ENCODE measurements at regions not wholly inside any gene's neighbourhood (a gene's known extent, or its start where the extent isn't known, plus 50 kb on each side); places are given as distances from the start of the nearest gene placed in this dataset.

DNA sequence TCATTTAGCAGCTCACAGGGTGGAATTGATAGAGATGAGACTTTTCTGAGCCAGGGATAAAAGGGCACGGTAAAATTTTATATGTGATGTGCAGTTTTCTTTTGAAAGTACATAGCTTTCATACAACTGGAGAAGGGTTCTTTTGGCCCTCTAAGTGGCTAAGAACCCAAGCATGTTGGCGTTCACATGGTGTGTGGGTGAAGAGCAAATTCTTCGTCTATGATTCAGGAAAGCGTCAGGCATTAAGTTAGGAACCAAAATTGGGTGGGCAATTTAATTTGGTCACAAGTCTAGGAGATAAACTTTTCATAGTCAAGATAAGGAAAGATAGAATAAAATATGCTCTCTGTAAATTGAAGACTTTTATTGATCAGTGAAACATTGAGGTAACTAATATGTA is 153.9 kb downstream of the UTRN start:
- Histone ChIP-seq H3K9me3 (ENCODE audit: low read length) (peaks cover 19% of the 10 kb centered on the region), H3K4me1 (ENCODE audit: insufficient read depth, low read length) (peaks cover 15% of the 10 kb centered on the region), H2AFZ (ENCODE audit: low read length) (no peak overlapping the region), H3K9ac (ENCODE audit: insufficient read depth, low read depth, low read length) (no peak overlapping the region), H3K4me2 (ENCODE audit: low read depth, low read length) (no peak overlapping the region), H4K20me1 (ENCODE audit: insufficient read depth, low read length) (no peaks in the 10 kb centered on the region), H3K36me3 (replicated peaks in 1 of 2; ENCODE audit: control insufficient read depth in 1 of 2, insufficient read depth in 2 of 2, low read length in 2 of 2) (peaks cover 45 to 82% of the 10 kb centered on the region in 2 experiments), H3K27ac (ENCODE audit: extremely low read length, insufficient read depth, low read length) (no peak overlapping the region), H3K79me2 (ENCODE audit: insufficient read depth, low read length) (no peaks in the 10 kb centered on the region), H3K27me3 (ENCODE audit: control insufficient read depth in 1 of 2, insufficient read depth in 2 of 2, low read length in 2 of 2) (no peaks in the 10 kb centered on the region), H3K4me3 (replicated peaks in 1 of 3; ENCODE audit: insufficient read depth in 1 of 3, low read depth in 2 of 3, low read length in 3 of 3) (no peak overlapping the region)
- no TSS peak for BruUV-seq (replicated peaks)
- ATAC-seq, result no peak
- in situ Hi-C loops (cut with HindIII; ENCODE audit: extremely low pct_ligation_motif_present, low pct_unique_long_range_greater_than_20kb) (no loop called here), intact Hi-C loops (cut with micrococcal nuclease; ENCODE audit: unreplicated experiment) (loop anchor here (5.0 kb wide), 1 partner anchor 152 kb away; the partner anchor contains the start of gene UTRN)
- ChIA-PET CTCF (ENCODE audit: low intra/inter-chr PET ratio, low total read pairs) (no interaction called here), POLR2A (no interaction called here)
- no peak for FAIRE-seq
- no peak for DNase-seq (ENCODE audit: low spot score)
- WGBS (ENCODE audit: low lambda C conversion rate), result 98% methylated on average over 4 of the region's 4 CpGs
- TF ChIP-seq ZNF24 (IDR thresholded peaks at IDR 0.05) (no peak), ZNF563 (CRISPR knock-in tag; IDR thresholded peaks at IDR 0.05) (no peak), ZMYM4 (CRISPR knock-in tag; IDR thresholded peaks at IDR 0.05) (no peak), MATR3 (CRISPR knock-in tag; IDR thresholded peaks at IDR 0.05) (no peak), KMT2B (CRISPR knock-in tag; IDR thresholded peaks at IDR 0.05) (no peak), ZNF816 (CRISPR knock-in tag; IDR thresholded peaks at IDR 0.05; ENCODE audit: borderline replicate concordance) (no peak)
- TF ChIP-seq, protein P1, sequence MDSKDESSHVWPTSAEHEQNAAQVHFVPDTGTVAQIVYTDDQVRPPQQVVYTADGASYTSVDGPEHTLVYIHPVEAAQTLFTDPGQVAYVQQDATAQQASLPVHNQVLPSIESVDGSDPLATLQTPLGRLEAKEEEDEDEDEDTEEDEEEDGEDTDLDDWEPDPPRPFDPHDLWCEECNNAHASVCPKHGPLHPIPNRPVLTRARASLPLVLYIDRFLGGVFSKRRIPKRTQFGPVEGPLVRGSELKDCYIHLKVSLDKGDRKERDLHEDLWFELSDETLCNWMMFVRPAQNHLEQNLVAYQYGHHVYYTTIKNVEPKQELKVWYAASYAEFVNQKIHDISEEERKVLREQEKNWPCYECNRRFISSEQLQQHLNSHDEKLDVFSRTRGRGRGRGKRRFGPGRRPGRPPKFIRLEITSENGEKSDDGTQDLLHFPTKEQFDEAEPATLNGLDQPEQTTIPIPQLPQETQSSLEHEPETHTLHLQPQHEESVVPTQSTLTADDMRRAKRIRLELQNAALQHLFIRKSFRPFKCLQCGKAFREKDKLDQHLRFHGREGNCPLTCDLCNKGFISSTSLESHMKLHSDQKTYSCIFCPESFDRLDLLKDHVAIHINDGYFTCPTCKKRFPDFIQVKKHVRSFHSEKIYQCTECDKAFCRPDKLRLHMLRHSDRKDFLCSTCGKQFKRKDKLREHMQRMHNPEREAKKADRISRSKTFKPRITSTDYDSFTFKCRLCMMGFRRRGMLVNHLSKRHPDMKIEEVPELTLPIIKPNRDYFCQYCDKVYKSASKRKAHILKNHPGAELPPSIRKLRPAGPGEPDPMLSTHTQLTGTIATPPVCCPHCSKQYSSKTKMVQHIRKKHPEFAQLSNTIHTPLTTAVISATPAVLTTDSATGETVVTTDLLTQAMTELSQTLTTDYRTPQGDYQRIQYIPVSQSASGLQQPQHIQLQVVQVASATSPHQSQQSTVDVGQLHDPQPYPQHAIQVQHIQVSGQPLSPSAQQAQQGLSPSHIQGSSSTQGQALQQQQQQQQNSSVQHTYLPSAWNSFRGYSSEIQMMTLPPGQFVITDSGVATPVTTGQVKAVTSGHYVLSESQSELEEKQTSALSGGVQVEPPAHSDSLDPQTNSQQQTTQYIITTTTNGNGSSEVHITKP (CRISPR knock-in tag; IDR thresholded peaks at IDR 0.05; ENCODE audit: low read depth), result no peak
- TF ChIP-seq, protein P2, sequence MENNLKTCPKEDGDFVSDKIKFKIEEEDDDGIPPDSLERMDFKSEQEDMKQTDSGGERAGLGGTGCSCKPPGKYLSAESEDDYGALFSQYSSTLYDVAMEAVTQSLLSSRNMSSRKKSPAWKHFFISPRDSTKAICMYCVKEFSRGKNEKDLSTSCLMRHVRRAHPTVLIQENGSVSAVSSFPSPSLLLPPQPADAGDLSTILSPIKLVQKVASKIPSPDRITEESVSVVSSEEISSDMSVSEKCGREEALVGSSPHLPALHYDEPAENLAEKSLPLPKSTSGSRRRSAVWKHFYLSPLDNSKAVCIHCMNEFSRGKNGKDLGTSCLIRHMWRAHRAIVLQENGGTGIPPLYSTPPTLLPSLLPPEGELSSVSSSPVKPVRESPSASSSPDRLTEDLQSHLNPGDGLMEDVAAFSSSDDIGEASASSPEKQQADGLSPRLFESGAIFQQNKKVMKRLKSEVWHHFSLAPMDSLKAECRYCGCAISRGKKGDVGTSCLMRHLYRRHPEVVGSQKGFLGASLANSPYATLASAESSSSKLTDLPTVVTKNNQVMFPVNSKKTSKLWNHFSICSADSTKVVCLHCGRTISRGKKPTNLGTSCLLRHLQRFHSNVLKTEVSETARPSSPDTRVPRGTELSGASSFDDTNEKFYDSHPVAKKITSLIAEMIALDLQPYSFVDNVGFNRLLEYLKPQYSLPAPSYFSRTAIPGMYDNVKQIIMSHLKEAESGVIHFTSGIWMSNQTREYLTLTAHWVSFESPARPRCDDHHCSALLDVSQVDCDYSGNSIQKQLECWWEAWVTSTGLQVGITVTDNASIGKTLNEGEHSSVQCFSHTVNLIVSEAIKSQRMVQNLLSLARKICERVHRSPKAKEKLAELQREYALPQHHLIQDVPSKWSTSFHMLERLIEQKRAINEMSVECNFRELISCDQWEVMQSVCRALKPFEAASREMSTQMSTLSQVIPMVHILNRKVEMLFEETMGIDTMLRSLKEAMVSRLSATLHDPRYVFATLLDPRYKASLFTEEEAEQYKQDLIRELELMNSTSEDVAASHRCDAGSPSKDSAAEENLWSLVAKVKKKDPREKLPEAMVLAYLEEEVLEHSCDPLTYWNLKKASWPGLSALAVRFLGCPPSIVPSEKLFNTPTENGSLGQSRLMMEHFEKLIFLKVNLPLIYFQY (CRISPR knock-in tag; IDR thresholded peaks at IDR 0.05; ENCODE audit: borderline replicate concordance), result no peak

All from HepG2 (cell line).